SK-N-SH (cell line): ENCODE measurements at regions not wholly inside any gene's neighbourhood (a gene's known extent, or its start where the extent isn't known, plus 50 kb on each side); places are given as distances from the start of the nearest gene placed in this dataset.

Experiments used
- ELF1 ChIP-seq: IDR thresholded peaks from 2 replicates; pipeline ENCODE4 v1.4.0; 2012
- EP300 ChIP-seq, 2 experiments: IDR thresholded peaks; 2 replicates each; pipeline versions ENCODE4 v1.4.0 to v1.6.1; 2012; ENCODE audit warnings: borderline replicate concordance in 1 of 2, low read depth in 1 of 2, low read length in 1 of 2
- EZH2phosphoT487 ChIP-seq: fragments of 200-600 bp; sonication (generic); IDR thresholded peaks from 2 replicates; pipeline ENCODE4 v1.6.1; 2017; ENCODE audit warnings: low read depth, mixed run types, mild to moderate bottlenecking, antibody characterized with exemption, moderate library complexity, borderline replicate concordance
- PBX3 ChIP-seq: IDR thresholded peaks from 2 replicates; pipeline ENCODE4; 2012
- POLR2AphosphoS5 ChIP-seq: IDR thresholded peaks from 2 replicates; pipeline ENCODE4 v1.6.1; 2012; ENCODE audit warnings: low read depth, low read length
- RAD21 ChIP-seq: IDR thresholded peaks from 2 replicates; pipeline ENCODE4 v1.6.1; 2012; ENCODE audit warnings: mild to moderate bottlenecking, low read length
- RCOR1 ChIP-seq: fragments of 150-350 bp; IDR thresholded peaks from 2 replicates; pipeline ENCODE4 v1.6.1; 2017; ENCODE audit warnings: antibody characterized with exemption, low read length
- REST ChIP-seq: IDR thresholded peaks from 2 replicates; pipeline ENCODE4 v1.6.1; 2012; ENCODE audit warnings: mild to moderate bottlenecking, low read depth, low read length, moderate library complexity
- RFX5 ChIP-seq: IDR thresholded peaks from 2 replicates; pipeline ENCODE4 v1.6.1; 2012; ENCODE audit warnings: mild to moderate bottlenecking, improper control_type of control experiment, low read length
- TCF12 ChIP-seq: IDR thresholded peaks from 2 replicates; pipeline ENCODE4 v1.4.0; 2012
- TF ChIP-seq, protein P1 (sequence below): fragments of 200-600 bp; sonication (generic); IDR thresholded peaks from 2 replicates; pipeline ENCODE4 v1.6.1; 2017; ENCODE audit warnings: antibody characterized with exemption, mild to moderate bottlenecking, moderate library complexity
- TF ChIP-seq, protein P2 (sequence below): IDR thresholded peaks from 2 replicates; pipeline ENCODE4 v1.4.0; 2012; ENCODE audit warnings: low read depth, borderline replicate concordance

- TF ChIP-seq RAD21 (no peak), EP300 (IDR thresholded peaks at IDR 0.05; ENCODE audit: borderline replicate concordance in 1 of 2, low read depth in 1 of 2, low read length in 1 of 2) (no peak), POLR2AphosphoS5 (no peak), EZH2phosphoT487 (no peak), REST (no peak), PBX3 (no peak), RCOR1 (no peak), TCF12 (no peak), RFX5 (no peak), ELF1 (no peak)
- TF ChIP-seq, protein P1, sequence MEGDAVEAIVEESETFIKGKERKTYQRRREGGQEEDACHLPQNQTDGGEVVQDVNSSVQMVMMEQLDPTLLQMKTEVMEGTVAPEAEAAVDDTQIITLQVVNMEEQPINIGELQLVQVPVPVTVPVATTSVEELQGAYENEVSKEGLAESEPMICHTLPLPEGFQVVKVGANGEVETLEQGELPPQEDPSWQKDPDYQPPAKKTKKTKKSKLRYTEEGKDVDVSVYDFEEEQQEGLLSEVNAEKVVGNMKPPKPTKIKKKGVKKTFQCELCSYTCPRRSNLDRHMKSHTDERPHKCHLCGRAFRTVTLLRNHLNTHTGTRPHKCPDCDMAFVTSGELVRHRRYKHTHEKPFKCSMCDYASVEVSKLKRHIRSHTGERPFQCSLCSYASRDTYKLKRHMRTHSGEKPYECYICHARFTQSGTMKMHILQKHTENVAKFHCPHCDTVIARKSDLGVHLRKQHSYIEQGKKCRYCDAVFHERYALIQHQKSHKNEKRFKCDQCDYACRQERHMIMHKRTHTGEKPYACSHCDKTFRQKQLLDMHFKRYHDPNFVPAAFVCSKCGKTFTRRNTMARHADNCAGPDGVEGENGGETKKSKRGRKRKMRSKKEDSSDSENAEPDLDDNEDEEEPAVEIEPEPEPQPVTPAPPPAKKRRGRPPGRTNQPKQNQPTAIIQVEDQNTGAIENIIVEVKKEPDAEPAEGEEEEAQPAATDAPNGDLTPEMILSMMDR: no peak
- TF ChIP-seq, protein P2, sequence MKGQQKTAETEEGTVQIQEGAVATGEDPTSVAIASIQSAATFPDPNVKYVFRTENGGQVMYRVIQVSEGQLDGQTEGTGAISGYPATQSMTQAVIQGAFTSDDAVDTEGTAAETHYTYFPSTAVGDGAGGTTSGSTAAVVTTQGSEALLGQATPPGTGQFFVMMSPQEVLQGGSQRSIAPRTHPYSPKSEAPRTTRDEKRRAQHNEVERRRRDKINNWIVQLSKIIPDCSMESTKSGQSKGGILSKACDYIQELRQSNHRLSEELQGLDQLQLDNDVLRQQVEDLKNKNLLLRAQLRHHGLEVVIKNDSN: no peak
Observed at GRCh38 chr2:235191978-235192377, 240.2 kb downstream of the SH3BP4 start.
